Stimulated activated naive CD4-positive, alpha-beta T cell (primary cell): ENCODE measurements at regions not wholly inside any gene's neighbourhood (a gene's known extent, or its start where the extent isn't known, plus 50 kb on each side); places are given as distances from the start of the nearest gene placed in this dataset.

Source experiments
- DNase-seq, 6 experiments: peaks; one replicate each; lab custom pipeline; 2025; lab: John Stamatoyannopoulos, UW

- no peak for DNase-seq
Observed at GRCh38 chr15:25182098-25182478, 227.3 kb downstream of the SNRPN start.

- DNase-seq = no peak
Observed at GRCh38 chr15:25182736-25183445, 228.1 kb downstream of the SNRPN start.

- no peak for DNase-seq
Observed at GRCh38 chr15:25183581-25184251, 228.9 kb downstream of the SNRPN start.

- DNase-seq = no peak
Observed at GRCh38 chr15:25184356-25185155, 229.8 kb downstream of the SNRPN start.

- no peak for DNase-seq
Observed at GRCh38 chr15:25185156-25185710, 230.4 kb downstream of the SNRPN start.

GRCh38 chr15:25185791-25186190 is 231.0 kb downstream of the SNRPN start:
- no peak for DNase-seq

GRCh38 chr15:25186411-25186810 is 231.6 kb downstream of the SNRPN start:
- no peak for DNase-seq

GRCh38 chr15:25186906-25187645 is 232.3 kb downstream of the SNRPN start:
- DNase-seq = no peak

- no peak for DNase-seq
Observed at GRCh38 chr15:25188051-25188450, 233.3 kb downstream of the SNRPN start.

- DNase-seq = no peak
Observed at GRCh38 chr15:25188551-25189101, 233.8 kb downstream of the SNRPN start.

GRCh38 chr15:25189551-25189950 is 234.8 kb downstream of the SNRPN start:
- DNase-seq = no peak

- DNase-seq = no peak
Observed at GRCh38 chr15:25192651-25193050, 237.9 kb downstream of the SNRPN start.

GRCh38 chr15:25207369-25207768 is 231.5 kb downstream of the UBE3A start:
- no peak for DNase-seq

GRCh38 chr15:25208735-25209134 is 230.1 kb downstream of the UBE3A start:
- no peak for DNase-seq

- no peak for DNase-seq
Observed at GRCh38 chr15:25220834-25221233, 218.0 kb downstream of the UBE3A start.

- DNase-seq = no peak
Observed at GRCh38 chr15:25224396-25224795, 214.4 kb downstream of the UBE3A start.

GRCh38 chr15:25226360-25226759 is 212.5 kb downstream of the UBE3A start:
- DNase-seq = no peak

- DNase-seq = no peak
Observed at GRCh38 chr15:25228261-25228660, 210.6 kb downstream of the UBE3A start.

GRCh38 chr15:25230442-25230841 is 208.4 kb downstream of the UBE3A start:
- no peak for DNase-seq

GRCh38 chr15:25233766-25234350 is 205.0 kb downstream of the UBE3A start:
- DNase-seq = no peak

- DNase-seq = no peak
Observed at GRCh38 chr15:25234831-25235230, 204.0 kb downstream of the UBE3A start.
